Left hindlimb (tissue), 1 donor: ENCODE measurements at regions not wholly inside any gene's neighbourhood (a gene's known extent, or its start where the extent isn't known, plus 50 kb on each side); places are given as distances from the start of the nearest gene placed in this dataset.
"Not testable (repeated sequence)": the region's sequence is repeated elsewhere in the genome, so short reads cannot be mapped to it uniquely, and the experiment has no call there.

Source experiments
- DNase-seq: peaks from one replicate; pipeline ENCODE4 v3.0.0-alpha.2; 2018

DNA sequence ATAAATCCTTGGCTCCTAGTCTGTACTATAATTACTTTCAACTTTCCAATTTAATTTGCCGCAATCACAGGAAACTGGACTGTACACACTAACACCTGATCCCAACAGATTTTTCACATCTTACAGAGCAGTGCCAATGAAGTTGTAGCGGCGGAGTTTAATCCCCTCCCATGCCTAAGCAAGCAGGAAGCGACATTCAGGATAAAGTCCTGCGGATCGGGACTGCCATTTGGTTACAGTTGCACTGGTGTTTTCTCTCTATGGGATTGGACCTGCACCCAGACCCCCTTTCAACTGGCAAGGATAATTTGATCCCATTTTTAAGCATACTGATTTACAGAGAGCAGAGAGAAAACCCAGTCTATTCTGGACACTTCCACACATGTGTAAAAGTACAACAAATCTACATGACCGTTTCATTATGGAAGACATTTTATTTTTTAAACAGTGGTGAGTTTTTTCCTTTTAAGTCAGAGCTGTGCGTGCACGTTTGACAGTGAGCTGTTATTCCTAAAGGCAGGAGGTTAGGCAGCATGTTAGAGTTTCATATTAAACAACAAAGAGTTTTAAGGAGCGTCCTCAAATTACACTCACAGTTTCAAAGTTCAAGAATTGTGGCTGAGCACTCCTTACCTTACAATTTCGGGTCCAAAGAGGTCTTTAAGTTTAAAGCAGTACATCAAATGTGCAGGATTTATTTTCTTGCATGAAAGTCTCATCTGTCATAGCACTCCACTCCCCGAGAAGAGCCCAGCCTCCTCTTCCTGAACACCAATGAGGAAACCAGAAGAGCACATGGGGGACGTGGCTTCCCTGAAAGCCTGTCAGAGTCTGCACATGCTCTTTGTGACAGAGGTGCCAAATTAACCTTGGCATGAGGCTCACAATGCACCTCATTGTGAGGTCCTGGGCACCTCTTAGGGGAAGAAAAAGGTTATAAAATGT is 141.6 kb upstream of the RFC3 start:
- peak; percentile 70 for DNase-seq

DNA sequence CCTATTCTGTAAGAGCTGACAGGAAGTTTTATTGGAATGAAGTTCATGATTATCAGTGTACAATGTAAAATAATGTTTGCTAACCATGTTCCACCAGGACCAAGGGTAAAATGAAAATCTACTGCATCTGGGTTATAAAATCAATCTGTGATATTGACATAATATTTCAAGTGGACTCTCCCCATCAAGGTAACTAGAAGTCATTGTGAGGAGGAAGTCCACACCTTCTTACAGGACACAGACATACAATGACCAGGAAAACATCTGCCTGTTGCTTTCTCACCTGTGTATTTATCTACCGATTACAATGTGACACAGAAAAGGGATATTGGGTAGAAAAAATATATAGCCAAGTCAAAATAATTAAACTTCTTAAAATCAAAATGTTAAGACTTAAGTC is 140.7 kb upstream of the RFC3 start:
- no peak for DNase-seq

DNA sequence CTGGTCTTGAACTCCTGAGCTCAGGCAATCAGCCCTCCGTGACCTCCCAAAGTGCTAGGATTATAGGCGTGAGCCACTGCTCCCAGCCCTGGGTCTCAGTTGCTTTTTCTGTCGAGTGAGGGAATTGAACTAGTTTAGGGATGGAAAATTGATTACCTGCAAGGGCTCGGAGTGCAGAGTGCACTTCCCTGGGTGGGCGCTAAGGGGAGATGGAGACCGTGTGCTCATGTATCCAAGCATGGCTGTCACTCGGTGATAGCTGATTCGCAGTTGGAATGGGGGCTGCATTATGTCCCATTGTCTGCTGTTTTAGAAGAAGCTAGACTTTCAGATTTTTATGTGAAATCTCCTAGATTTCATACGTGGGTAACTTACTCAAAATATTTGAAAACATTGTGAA is 139.9 kb upstream of the RFC3 start:
- no peak for DNase-seq

DNA sequence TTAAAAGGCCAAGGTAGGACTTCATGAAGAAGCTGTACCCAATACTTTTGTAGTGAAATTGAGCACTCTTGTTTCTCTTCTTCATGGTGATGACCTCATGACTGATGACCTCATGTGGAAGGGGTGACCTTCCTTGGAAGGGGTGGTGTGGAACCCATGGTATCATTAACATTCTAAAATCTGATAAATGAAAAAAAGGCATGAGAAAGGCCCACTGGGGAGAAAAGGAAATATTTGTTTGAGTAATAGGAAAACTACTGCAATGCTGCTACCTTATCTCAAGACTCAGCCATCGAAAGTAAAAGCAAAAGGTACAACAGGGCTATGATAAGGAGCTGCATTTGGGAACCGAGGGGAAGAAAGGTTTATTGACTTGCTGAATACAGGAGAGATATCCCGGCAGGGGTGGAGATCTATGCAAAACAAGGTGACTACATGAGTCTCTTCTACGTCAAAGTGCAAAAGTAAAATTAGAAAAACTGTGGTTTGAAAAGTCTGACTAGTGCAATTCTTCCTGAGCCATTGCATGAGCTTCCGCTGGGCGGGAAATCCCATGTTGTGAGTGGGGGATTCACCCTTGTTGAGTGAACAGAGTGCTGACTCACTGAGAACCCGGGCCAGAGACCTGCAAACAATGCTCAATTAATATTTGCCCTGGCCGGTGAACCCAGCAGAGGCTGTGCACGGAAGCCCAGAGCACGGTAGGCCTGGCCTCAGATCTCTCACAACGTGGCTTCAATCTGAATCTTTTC is 138.9 kb upstream of the RFC3 start:
- DNase-seq, result no peak

DNA sequence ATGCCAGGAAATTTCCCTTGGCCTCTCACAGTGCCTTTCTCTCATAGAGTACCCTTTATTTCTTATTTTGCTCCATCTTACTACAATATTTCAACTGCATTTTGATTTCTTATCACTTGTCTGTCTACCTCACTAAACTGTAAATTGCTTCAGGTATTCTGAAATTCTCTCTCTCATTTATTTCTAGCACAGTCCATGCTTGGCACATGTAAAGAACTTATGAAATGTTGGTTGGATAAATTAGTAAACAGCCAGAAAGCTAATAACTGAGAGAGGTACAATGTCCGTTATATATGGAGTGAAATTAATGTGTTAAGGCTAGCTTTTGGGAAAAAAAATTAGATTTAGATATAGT is 138.3 kb upstream of the RFC3 start:
- DNase-seq, result no peak

DNA sequence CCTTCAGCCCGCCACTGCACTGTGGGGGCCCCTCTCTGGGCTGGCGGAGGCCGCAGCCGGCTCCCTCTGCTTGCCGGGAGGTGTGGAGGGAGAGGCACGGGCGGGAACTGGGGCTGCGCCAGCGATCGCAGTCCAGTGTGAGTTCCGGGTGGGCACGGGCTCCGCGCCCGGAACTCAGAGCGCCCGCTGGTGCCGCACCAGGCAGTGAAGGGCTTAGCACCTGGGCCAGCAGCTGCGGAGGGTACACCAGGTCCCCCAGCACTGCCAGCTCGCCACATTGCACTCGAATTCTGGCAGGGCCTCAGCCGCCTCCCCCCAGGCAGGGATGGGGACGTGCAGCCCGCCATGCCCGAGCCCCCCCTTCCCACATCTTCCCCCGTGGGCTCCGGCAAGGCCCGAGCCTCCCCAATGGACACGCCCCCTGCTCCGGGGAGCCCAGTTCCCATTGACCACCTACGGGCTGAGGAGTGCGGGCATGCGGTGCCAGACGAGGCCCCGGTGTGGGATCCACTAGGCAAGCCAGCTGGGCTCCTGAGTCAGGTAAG is 135.9 kb upstream of the RFC3 start:
- DNase-seq, result no peak

DNA sequence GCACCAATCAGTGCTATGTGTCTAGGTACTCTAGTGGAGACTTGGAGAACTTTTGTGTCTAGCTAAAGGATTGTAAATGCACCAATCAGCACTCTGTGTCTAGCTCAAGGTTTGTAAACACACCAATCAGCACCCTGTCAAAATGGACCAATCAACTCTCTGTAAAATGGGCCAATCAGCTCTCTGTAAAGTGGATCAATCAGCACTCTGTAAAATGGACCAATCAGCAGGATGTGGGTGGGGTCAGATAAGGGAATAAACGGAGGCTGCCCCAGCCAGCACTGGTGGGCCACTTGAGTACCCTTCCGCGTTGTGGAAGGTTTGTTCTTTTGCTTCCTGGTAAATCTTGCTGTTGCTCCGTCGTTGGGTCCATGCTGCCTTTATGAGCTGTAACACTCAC is 135.3 kb upstream of the RFC3 start:
- DNase-seq, result not testable (repeated sequence)

DNA sequence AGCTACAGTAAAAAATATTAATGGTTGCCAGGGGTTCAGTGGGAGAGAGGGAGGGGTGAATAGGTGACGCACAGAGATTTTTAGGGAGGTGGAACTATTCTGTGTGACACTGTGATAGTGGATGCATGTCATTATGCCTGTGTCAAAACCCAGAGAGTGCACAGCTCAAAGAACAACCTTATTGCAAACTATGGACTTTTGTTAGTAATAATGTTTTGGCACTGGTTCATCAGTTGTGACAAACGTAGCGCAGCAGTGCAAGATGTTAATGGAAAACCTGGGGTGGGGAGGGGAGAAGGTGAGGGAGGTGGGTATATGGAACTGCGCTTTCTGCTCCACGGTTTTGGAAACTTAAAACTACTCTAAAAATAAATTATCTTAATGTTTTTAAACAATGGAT is 134.6 kb upstream of the RFC3 start:
- no peak for DNase-seq

DNA sequence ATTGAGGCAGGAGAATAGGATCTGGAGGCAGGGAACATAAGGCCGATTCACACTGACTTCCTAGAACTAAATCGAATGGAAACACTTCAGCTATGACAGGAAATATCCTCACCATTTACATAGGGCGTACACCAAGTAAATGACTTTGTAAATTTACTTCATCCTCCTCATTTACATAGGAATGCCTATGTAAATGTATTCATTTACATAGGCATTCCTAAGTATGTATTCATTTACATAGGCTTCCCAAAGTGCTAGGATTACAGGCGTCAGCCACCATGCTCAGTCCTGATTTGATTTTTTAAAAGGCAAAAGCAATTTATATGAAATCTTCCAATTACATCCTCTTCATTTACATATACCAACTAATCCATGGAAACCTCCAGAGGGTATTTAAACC is 133.1 kb upstream of the RFC3 start:
- DNase-seq, result no peak

DNA sequence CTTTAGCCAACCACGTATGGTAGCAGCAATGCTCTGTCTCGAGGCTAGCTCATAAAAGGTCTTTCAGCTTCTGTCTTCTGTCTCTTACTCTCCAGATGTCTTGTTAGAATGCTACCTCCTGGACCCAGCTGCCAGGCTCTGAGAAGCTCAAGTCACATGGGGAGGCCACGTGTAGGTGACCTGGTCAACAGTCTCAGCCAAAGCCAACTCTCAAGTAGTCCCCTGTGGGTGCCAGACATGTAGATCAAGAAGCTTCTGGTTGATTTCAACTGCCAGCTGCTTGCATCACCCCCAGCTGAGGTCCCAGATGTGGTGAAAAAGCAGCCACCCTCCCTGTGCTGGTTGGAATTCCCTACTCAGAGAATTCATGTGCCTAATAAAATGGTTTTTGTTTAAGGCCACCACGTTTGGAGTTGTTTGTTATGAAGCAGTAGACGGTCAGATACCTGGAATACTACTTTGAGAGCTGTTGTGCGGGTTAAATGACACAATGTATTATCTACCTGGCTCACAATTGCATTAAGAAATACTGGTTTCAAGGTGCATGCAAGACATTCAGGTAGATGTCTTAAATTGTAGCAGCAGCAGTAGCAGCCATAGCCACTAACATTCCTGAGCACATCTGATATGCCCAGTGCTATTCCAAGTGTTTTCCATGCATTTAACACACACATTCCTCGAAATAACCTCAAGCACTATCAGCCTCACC is 131.0 kb upstream of the RFC3 start:
- no peak for DNase-seq

DNA sequence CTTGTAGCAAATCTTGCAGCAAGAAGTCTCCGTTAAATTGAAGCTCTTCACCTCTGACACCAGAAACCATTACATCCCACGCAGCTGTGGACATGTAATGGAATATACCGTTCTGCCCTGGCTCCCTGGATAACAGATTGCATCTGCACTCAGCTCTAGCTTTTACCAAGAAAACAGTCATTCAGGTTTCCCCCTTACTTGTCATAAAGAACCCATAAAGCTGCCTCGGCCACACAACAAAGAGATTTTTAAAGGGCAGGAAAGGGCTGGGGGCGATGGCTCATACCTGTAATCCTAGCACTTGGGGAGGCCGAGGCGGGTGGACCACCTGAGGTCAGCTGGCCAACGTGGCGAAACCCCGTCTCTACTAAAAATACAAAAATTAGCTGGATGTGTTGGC is 127.6 kb upstream of the RFC3 start:
- DNase-seq, result no peak

DNA sequence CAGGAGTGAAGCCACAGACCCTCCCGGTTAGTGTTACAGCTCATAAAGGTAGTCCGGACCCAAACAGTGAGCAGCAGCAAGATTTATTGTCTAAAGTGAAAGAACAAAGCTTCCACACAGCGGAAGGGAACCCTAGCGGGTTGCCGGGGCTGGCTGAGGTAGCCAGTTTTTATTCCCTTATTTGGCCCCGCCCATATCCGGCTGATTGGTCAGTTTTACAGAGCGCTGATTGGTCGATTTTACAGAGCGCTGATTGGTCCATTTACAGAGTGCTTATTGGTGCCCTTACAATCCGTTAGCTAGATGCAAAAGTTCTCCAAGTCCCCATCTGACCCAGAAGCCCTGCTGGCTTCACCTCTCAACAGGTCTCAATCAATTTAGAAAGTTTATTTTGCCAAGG is 126.0 kb upstream of the RFC3 start:
- no peak for DNase-seq

DNA sequence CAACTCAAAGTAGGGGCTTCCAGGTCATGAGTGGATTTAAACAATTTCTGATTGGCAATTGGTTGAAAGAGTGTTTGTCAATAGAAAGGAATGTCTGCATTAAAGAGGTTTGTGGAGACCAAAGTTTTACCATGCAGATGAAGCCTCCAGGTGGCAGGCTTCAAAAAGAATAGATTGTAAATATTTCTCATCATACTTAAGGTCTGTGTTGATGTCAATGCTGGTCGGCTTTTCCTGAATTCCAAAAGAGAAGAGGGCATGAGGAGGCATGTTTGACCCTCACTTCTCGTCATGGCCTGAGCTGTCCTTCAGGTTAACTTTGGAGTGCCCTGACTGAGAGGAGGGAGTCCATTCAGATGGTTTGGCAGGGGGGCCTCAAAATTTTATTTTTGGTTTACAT is 125.4 kb upstream of the RFC3 start:
- no peak for DNase-seq

DNA sequence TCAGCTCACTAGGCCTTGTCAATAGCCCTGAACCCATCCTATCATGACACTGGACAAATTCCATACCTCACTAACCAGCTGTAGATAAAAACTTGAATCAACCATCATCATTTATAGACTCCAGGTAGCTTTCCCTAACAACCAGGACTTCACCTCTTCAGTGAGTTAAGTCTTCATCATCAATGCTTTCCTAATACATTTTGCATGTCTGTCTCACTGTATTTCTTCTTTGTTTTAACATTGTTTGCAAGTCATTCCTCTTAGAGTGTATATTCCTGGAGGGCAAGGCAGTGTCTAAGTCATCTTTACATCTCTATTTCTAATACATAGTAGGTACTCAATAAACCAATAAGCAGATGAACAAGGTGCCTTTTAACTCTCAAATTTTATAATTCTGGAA is 123.4 kb upstream of the RFC3 start:
- no peak for DNase-seq

DNA sequence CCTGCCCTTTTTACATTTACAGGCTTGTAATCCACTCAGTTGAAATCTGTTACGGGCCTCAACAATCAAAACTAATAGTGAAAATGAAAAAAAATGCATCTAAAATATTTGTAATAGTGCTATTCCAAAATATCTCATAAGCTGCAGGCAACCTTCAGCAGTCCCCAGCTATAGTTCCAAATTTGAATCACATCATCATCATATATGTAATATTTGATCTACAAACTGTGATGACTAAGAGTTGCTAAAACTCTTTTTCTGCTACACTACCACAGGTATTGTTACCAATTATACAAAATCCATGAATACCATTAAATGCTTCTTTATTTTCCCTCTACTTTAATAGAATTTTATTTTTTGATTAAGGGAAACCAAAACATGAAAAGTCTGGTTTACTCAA is 121.4 kb upstream of the RFC3 start:
- no peak for DNase-seq

DNA sequence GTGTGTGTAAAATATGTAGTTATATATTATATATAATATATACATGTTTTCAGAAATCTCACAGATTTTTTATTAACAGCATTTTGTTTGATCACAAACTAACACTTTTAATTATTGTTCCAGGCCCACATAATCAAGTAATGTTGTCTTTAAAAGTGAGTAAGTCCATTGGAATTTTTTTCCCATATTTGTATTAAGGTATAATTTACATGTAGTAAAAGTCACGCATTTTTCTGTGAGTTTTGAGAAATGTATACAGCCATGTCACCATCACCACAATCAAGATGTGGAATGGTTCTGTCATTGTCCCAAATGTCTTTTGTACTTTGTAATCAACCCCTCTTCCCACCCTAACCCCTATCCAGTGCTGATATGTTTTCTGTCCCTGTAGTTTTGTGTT is 120.0 kb upstream of the RFC3 start:
- DNase-seq, result no peak

DNA sequence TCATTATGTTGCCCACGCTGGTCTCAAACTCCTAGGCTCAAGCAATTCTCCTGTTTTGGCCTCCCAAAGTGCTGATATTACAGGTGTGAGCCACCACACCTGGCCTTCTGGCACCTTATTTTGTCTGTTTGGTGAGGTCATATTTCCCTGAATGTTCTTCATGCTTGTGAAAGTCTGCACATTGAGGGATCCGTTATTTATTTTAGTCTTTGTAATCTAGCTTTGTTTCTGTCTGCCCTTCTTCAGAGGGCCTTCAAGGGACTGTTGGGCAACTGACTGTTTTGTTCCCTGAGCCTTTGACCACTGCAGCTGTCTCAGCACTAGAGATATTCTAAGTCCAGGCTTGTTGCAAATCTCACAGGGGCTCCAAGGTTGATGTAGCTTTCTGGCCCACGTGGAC is 110.5 kb upstream of the RFC3 start:
- DNase-seq, result no peak

DNA sequence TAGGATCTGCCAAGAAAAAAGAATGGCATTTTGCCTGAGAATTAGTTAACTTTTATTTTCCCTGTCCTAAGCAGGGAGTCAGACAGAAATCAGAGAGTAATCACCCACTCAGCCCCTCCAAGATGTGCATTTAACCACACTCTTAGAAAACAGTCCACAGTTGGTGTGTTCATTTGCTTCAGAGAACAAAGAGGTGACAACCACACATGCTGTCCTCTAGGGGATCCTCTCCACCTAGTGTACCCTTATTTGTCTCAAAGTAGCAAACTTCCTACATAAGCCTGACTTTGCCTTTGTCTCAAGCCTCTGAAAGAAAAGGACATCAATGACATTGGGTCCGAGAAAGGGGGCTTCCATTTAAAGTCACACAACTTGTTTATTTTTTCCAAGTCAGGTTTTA is 107.0 kb upstream of the RFC3 start:
- DNase-seq, result no peak

DNA sequence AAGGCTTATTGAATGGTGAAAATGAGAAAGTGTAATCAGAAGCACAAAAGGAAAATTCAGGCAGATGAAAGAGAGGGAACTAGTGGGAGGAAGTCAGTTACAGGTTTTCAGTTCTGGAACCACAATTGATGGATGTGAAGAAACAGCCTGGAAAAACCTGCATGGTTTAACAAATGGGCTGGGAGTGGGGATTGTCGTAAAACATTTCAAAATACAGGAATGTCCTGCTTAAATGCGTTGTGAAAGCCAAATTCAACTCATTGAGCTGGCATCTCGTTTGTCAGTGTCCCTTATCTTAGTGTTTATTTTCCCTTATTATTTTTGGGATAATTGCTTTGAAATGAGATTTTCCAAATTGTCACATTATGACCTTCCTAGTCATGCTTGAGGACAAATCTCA is 106.5 kb upstream of the RFC3 start:
- no peak for DNase-seq

DNA sequence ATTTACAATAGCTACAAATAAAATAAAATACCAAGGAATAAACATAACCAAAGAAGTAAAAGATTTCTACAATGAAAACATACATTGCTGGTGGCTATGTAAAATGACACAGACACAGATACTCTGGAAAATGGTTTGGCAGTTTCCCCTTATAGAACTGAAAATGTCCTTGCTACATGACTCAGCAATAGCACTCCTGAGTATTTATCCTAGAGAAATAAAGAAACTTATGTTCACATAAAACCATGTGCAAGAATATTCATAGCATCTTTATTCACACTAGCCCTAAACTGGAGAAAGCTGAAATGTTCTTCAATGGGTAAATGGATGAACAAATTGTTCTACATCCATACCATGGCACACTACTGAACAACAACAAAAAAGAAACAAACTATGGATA is 100.2 kb upstream of the RFC3 start:
- no peak for DNase-seq

DNA sequence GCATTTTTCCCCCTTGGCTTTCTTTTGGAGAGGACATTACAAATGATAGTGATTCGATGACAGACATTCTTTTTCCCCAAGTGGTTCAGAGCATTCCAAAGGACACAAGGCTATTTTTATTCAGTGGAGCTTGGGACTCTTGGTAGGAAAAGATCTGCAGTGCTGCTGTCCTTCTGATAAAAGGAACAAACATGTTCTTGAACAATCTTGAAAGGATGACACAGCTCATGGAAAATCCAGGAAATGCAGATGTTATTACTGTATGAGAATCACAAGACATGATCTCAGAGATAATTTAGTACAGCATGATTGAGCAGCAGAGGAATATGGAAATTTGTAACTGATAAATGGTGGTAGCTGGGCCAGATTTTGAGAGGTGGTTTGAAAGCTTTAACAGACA is 96.2 kb upstream of the RFC3 start:
- no peak for DNase-seq

DNA sequence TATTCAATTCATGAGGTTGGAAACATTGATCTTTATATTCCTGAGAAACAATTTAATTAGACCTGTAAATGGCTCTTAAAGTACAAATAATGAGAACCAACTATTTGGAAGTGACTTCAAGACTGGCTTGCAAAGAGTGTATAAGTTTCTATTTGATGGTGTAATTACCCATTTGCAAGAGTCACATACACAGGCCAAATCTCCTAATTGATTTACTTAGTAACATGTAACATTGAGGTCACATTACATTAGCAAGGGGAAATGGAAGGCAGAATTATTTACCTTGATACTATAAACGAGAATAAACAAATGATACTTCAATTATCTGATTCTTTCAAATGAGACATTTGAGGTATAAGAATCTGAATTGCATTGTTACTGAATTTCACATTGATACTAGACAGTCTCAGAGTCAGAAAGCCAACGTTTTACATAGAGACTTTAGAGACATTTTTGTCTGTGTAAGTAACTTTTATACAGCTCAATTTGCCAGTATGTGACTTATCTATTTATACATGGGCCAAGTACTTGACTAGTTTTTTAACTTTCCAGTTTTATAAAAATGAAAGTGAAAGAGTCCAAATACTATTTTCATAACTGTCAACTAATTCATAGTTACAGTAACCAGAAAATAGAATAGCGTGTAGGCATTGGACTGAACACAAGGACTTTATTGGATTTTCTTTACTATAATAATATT is 95.6 kb upstream of the RFC3 start:
- no peak for DNase-seq

DNA sequence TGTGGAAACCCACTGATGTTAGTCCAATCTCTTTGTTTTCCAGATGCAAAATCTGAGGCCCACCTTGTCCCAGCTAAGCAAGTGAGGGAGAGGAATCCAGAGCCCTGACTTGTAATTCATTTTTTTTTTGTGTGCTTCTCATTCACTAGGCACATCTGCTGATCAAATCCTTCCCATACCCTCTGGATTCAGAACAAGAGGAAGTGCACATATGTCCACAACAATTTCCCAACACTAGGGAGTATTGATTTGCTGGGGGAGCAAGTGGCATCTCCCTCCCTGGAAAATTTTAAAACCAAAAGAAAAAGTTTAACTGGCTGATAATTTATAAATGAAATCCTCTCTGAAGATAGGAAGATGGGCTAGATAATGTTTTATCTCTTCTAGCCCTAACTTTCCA is 94.6 kb upstream of the RFC3 start:
- DNase-seq, result no peak
